H9 (cell line): ENCODE measurements at regions not wholly inside any gene's neighbourhood (a gene's known extent, or its start where the extent isn't known, plus 50 kb on each side); places are given as distances from the start of the nearest gene placed in this dataset.

Experiments used
- DNase-seq: peaks from one replicate; pipeline ENCODE4 v3.0.0-alpha.2; 2017
- H2AFZ ChIP-seq: one replicate; pipeline ENCODE4 v1.6.1; 2013; ENCODE audit warnings: mild to moderate bottlenecking, low read length, control low read depth, moderate library complexity
- H2AK5ac ChIP-seq: 2 replicates; pipeline ENCODE4 v1.6.1; 2013; ENCODE audit warnings: low read length, control low read depth, mixed read lengths; ENCODE audit not compliant: insufficient read length
- H2BK120ac ChIP-seq: one replicate; pipeline ENCODE4 v1.6.1; 2013; ENCODE audit warnings: low read depth, mild to moderate bottlenecking, low read length, control low read depth, inconsistent platforms; ENCODE audit not compliant: poor library complexity, severe bottlenecking
- H2BK12ac ChIP-seq: 2 replicates; pipeline ENCODE4 v1.6.1; 2013; ENCODE audit warnings: low read length, control low read depth, mixed read lengths, low read depth; ENCODE audit not compliant: insufficient read length
- H2BK15ac ChIP-seq: 2 replicates; pipeline ENCODE4 v1.6.1; 2013; ENCODE audit warnings: low read depth, low read length, control low read depth
- H2BK20ac ChIP-seq: one replicate; pipeline ENCODE4 v1.6.1; 2013; ENCODE audit warnings: low read depth, mild to moderate bottlenecking, low read length, control low read depth, inconsistent platforms; ENCODE audit not compliant: poor library complexity, severe bottlenecking
- H2BK5ac ChIP-seq: 2 replicates; pipeline ENCODE4 v1.6.1; 2013; ENCODE audit warnings: low read length, control low read depth, mixed read lengths; ENCODE audit not compliant: insufficient read length
- H3K14ac ChIP-seq: 2 replicates; pipeline ENCODE4 v1.6.1; 2013; ENCODE audit warnings: low read length, control low read depth; ENCODE audit not compliant: insufficient read depth
- H3K18ac ChIP-seq: 2 replicates; pipeline ENCODE4 v1.6.1; 2013; ENCODE audit warnings: low read depth, mild to moderate bottlenecking, mixed read lengths, low read length, control low read depth; ENCODE audit not compliant: insufficient read length
- H3K23ac ChIP-seq: 2 replicates; pipeline ENCODE4 v1.6.1; 2013; ENCODE audit warnings: low read length, control low read depth, mixed read lengths, low read depth; ENCODE audit not compliant: insufficient read length
- H3K23me2 ChIP-seq: 2 replicates; pipeline ENCODE4 v1.6.1; 2013; ENCODE audit warnings: low read depth, mild to moderate bottlenecking, mixed read lengths, low read length, control low read depth; ENCODE audit not compliant: insufficient read length, poor library complexity, severe bottlenecking
- H3K27ac ChIP-seq: 2 replicates; pipeline ENCODE4 v1.5.1; 2013; ENCODE audit warnings: low read length, control low read depth, mixed read lengths, low read depth; ENCODE audit not compliant: insufficient read length
- H3K27me3 ChIP-seq: 2 replicates; pipeline ENCODE4 v1.6.1; 2013; ENCODE audit warnings: low read length, control low read depth, inconsistent platforms; ENCODE audit not compliant: insufficient read depth
- H3K4ac ChIP-seq: 2 replicates; pipeline ENCODE4 v1.6.1; 2013; ENCODE audit warnings: low read depth, mild to moderate bottlenecking, control low read depth, inconsistent platforms, low read length, moderate library complexity
- H3K4me1 ChIP-seq: 2 replicates; pipeline ENCODE4 v1.6.1; 2013; ENCODE audit warnings: low read length, control low read depth, inconsistent platforms; ENCODE audit not compliant: insufficient read depth
- H3K4me2 ChIP-seq: 2 replicates; pipeline ENCODE4 v1.6.1; 2013; ENCODE audit warnings: low read length, control low read depth, mixed read lengths; ENCODE audit not compliant: insufficient read length, insufficient read depth
- H3K56ac ChIP-seq: 2 replicates; pipeline ENCODE4 v1.6.1; 2013; ENCODE audit warnings: low read depth, mild to moderate bottlenecking, mixed read lengths, low read length, control low read depth; ENCODE audit not compliant: insufficient read length
- H3K79me1 ChIP-seq: 2 replicates; pipeline ENCODE4 v1.6.1; 2013; ENCODE audit warnings: low read depth, mild to moderate bottlenecking, moderate library complexity, low read length, control low read depth, inconsistent platforms; ENCODE audit not compliant: insufficient read depth, poor library complexity, severe bottlenecking
- H3K79me2 ChIP-seq: 2 replicates; pipeline ENCODE4 v1.6.1; 2013; ENCODE audit warnings: low read length, control low read depth, inconsistent platforms; ENCODE audit not compliant: insufficient read depth
- H3K9ac ChIP-seq: 2 replicates; pipeline ENCODE4 v1.6.1; 2013; ENCODE audit warnings: low read length, control low read depth, mixed read lengths; ENCODE audit not compliant: insufficient read length; ENCODE audit errors: extremely low read depth
- H3K9me3 ChIP-seq: one replicate; pipeline ENCODE4 v1.6.1; 2013; ENCODE audit warnings: low read depth, low read length, inconsistent platforms; ENCODE audit not compliant: control insufficient read depth
- H3T11ph ChIP-seq: one replicate; pipeline ENCODE4 v1.6.1; 2013; ENCODE audit warnings: mild to moderate bottlenecking, low read length, control low read depth, inconsistent platforms
- H4K20me1 ChIP-seq: one replicate; pipeline ENCODE4 v1.6.1; 2013; ENCODE audit not compliant: control insufficient read depth, insufficient read length, insufficient read depth
- H4K5ac ChIP-seq: 2 replicates; pipeline ENCODE4 v1.6.1; 2013; ENCODE audit warnings: low read depth, mild to moderate bottlenecking, mixed read lengths, low read length, control low read depth; ENCODE audit not compliant: insufficient read length
- H4K8ac ChIP-seq: replicated peaks from 2 replicates; pipeline ENCODE4 v1.6.1; 2013; ENCODE audit warnings: low read length, control low read depth, mixed read lengths, low read depth; ENCODE audit not compliant: insufficient read length
- H4K91ac ChIP-seq: 2 replicates; pipeline ENCODE4 v1.6.1; 2013; ENCODE audit warnings: low read depth, mild to moderate bottlenecking, moderate library complexity, mixed read lengths, low read length, control low read depth; ENCODE audit not compliant: insufficient read length
- H3K27ac Mint-ChIP-seq, 3 experiments: 2 replicates in 2 of 3; 3 replicates in 1 of 3; pipeline ENCODE4 v1.8.0; 2020 to 2021; ENCODE audit warnings: mixed read lengths in 3 of 3, mild to moderate bottlenecking in 1 of 3, moderate library complexity in 1 of 3
- H3K27me3 Mint-ChIP-seq: 2 replicates; pipeline ENCODE4 v1.8.0; 2021; ENCODE audit warnings: low read depth, mild to moderate bottlenecking, moderate library complexity, mixed read lengths
- H3K36me3 Mint-ChIP-seq, 3 experiments: 2 replicates in 2 of 3; 3 replicates in 1 of 3; pipeline ENCODE4 v1.8.0; 2020 to 2021; ENCODE audit warnings: low read depth in 3 of 3, mixed read lengths in 3 of 3; ENCODE audit not compliant: insufficient read depth in 1 of 3
- H3K4me1 Mint-ChIP-seq, 2 experiments: 2 replicates each; pipeline ENCODE4 v1.8.0; 2020; ENCODE audit warnings: mixed read lengths in 2 of 2
- H3K4me3 Mint-ChIP-seq, 2 experiments: 2 replicates in 1 of 2; 3 replicates in 1 of 2; pipeline ENCODE4 v1.8.0; 2020 to 2021; ENCODE audit warnings: mild to moderate bottlenecking in 2 of 2, mixed read lengths in 2 of 2, moderate library complexity in 1 of 2
- H3K9me3 Mint-ChIP-seq, 2 experiments: 2 replicates in 1 of 2; 3 replicates in 1 of 2; pipeline ENCODE4 v1.8.0; 2020; ENCODE audit warnings: mild to moderate bottlenecking in 2 of 2, mixed read lengths in 2 of 2, moderate library complexity in 1 of 2
- WGBS: extraction: QIAGEN DNeasy Blood & Tissue Kit; methylation state at CpG from one replicate; pipeline ENCODE4 v1.1.7; 2013; ENCODE audit warnings: missing lambda C conversion rate, low lambda C conversion rate, mixed read lengths; ENCODE audit not compliant: insufficient read length; ENCODE audit errors: extremely low coverage; 5-methylcytosine and 5-hydroxymethylcytosine counted together
- TF ChIP-seq, protein P1 (sequence below): fragments of 200-600 bp; sonication (generic); conservative IDR thresholded peaks from 3 replicates; pipeline ENCODE4 v1.8.0; 2021; ENCODE audit warnings: antibody characterized with exemption, mild to moderate bottlenecking

DNA sequence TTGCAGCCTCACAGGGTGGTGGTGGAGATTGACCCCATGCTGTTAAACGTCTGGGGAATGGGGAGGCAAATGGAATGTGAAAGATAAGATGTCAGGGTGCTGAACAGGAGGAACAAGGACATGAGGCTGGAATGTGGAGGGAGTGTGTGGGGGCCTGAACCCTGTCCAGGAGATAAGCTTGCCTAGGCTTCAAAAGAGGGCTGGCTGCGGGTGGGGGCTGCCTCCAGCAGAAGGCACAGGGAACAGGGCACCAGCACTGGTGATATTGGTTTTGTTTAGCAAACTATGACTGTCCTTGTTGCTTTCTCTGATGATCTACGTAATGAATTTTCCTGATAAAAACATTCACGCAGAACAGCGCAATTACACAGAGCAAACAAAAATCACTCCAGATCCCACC is 52.4 kb upstream of the LRP8 start:
- H3K4ac ChIP-seq = no peak overlapping the region
- peak; percentile 17 for DNase-seq
- H3K4me3 Mint-ChIP-seq = no peak overlapping the region

More for the DNA sequence above, 52.4 kb upstream of the LRP8 start:
- no peak overlapping the region for H3T11ph ChIP-seq
- no peak overlapping the region for H2BK15ac ChIP-seq
- no peak overlapping the region for H3K18ac ChIP-seq
- H3K14ac ChIP-seq = no peak overlapping the region
- no peak overlapping the region for H3K4me2 ChIP-seq
- H2AK5ac ChIP-seq = no peak overlapping the region
- peaks cover 64% of the 10 kb centered on the region for H3K27me3 Mint-ChIP-seq
- no peak overlapping the region for H4K91ac ChIP-seq
- TF ChIP-seq, protein P1, sequence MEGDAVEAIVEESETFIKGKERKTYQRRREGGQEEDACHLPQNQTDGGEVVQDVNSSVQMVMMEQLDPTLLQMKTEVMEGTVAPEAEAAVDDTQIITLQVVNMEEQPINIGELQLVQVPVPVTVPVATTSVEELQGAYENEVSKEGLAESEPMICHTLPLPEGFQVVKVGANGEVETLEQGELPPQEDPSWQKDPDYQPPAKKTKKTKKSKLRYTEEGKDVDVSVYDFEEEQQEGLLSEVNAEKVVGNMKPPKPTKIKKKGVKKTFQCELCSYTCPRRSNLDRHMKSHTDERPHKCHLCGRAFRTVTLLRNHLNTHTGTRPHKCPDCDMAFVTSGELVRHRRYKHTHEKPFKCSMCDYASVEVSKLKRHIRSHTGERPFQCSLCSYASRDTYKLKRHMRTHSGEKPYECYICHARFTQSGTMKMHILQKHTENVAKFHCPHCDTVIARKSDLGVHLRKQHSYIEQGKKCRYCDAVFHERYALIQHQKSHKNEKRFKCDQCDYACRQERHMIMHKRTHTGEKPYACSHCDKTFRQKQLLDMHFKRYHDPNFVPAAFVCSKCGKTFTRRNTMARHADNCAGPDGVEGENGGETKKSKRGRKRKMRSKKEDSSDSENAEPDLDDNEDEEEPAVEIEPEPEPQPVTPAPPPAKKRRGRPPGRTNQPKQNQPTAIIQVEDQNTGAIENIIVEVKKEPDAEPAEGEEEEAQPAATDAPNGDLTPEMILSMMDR = no peak
- no peak overlapping the region for H2BK120ac ChIP-seq
- H3K27me3 ChIP-seq = no peaks in the 10 kb centered on the region; the same call in 1 of the 2 replicates
- no peaks in the 10 kb centered on the region for H4K20me1 ChIP-seq
- no peaks in the 10 kb centered on the region for H3K9me3 ChIP-seq
- H2BK5ac ChIP-seq = no peak overlapping the region
- no peak overlapping the region for H4K8ac ChIP-seq
- no peak overlapping the region for H2BK12ac ChIP-seq
- no peaks in the 10 kb centered on the region for H3K23me2 ChIP-seq
- no peaks in the 10 kb centered on the region for H3K79me2 ChIP-seq
- no peak overlapping the region for H2BK20ac ChIP-seq
- no peaks in the 10 kb centered on the region for H3K79me1 ChIP-seq
- peaks cover 2% of the 10 kb centered on the region; the same call in 1 of the 2 replicates for H3K4me1 ChIP-seq
- H4K5ac ChIP-seq = no peak overlapping the region
- H3K27ac Mint-ChIP-seq = no peak overlapping the region
- H3K9me3 Mint-ChIP-seq = no peaks in the 10 kb centered on the region
- H3K36me3 Mint-ChIP-seq = no peaks in the 10 kb centered on the region; a peak in 1 of 7 replicates
- H3K9ac ChIP-seq = no peak overlapping the region
- no peak overlapping the region for H3K27ac ChIP-seq
- no CpG with 5 or more reads among the region's 5 CpGs for WGBS
- H2AFZ ChIP-seq = no peak overlapping the region
- no peak overlapping the region for H3K56ac ChIP-seq
- peaks cover 21 to 27% of the 10 kb centered on the region in 2 experiments for H3K4me1 Mint-ChIP-seq
- H3K23ac ChIP-seq = no peak overlapping the region
